IMR-90 (cell line): ENCODE measurements at regions not wholly inside any gene's neighbourhood (a gene's known extent, or its start where the extent isn't known, plus 50 kb on each side); places are given as distances from the start of the nearest gene placed in this dataset.

ENCODE experiments used
- ATAC-seq: fragments of 200-7000 bp; cut with Tn5 transposase; 2 replicates; pipeline ENCODE4 v1.9.1; 2020; ENCODE audit warnings: low read depth, mild to moderate bottlenecking, moderate library complexity
- BruUV-seq: library from RNA; stranded (reverse); fragments of 400-500 nt; replicated peaks from 2 replicates; lab custom pipeline; 2021; lab: Mats Ljungman, UMichigan
- CTCF ChIA-PET: fragments of 300-600 bp; formaldehyde crosslinking; extraction: SDS; loops from one replicate; lab custom pipeline; 2021; ENCODE audit warnings: antibody characterized with exemption; lab: Yijun Ruan, JAX
- POLR2A ChIA-PET: fragments of 300-600 bp; sonication (Branson Sonifier 250); formaldehyde crosslinking; loops from one replicate; lab custom pipeline; 2022; ENCODE audit warnings: antibody characterized with exemption; ENCODE audit not compliant: unreplicated experiment; lab: Charles Lee
- DNase-seq: peaks from one replicate; pipeline ENCODE4 v3.0.0; 2013
- H2AFZ ChIP-seq: replicated peaks from 2 replicates; pipeline ENCODE3; 2013; ENCODE audit warnings: low read length, mild to moderate bottlenecking; ENCODE audit not compliant: poor library complexity
- H2AK5ac ChIP-seq: 2 replicates; pipeline ENCODE4 v1.6.1; 2013; ENCODE audit warnings: low read depth, low read length, inconsistent platforms
- H2AK9ac ChIP-seq: replicated peaks from 2 replicates; pipeline ENCODE3; 2013; ENCODE audit warnings: mild to moderate bottlenecking, low read depth, low read length, moderate library complexity; ENCODE audit not compliant: poor library complexity
- H2BK120ac ChIP-seq: 2 replicates; pipeline ENCODE4 v1.6.1; 2013; ENCODE audit warnings: low read depth, low read length, inconsistent platforms
- H2BK15ac ChIP-seq: 3 replicates; pipeline ENCODE4 v1.6.1; 2013; ENCODE audit warnings: low read depth, low read length, inconsistent platforms
- H2BK20ac ChIP-seq: 2 replicates; pipeline ENCODE4 v1.6.1; 2013; ENCODE audit warnings: low read depth, mild to moderate bottlenecking, inconsistent platforms, low read length, moderate library complexity
- H2BK5ac ChIP-seq: 2 replicates; pipeline ENCODE4 v1.6.1; 2013; ENCODE audit warnings: mild to moderate bottlenecking, low read depth, low read length, inconsistent platforms; ENCODE audit not compliant: poor library complexity, severe bottlenecking
- H3K14ac ChIP-seq: replicated peaks from 2 replicates; pipeline ENCODE4 v1.6.1; 2013; ENCODE audit warnings: low read depth, low read length, inconsistent platforms
- H3K18ac ChIP-seq: 2 replicates; pipeline ENCODE4 v1.6.1; 2013; ENCODE audit warnings: low read depth, low read length, control low read depth
- H3K23ac ChIP-seq: 2 replicates; pipeline ENCODE4 v1.6.1; 2013; ENCODE audit warnings: low read depth, low read length, inconsistent platforms
- H3K27ac ChIP-seq: 2 replicates; pipeline ENCODE4 v1.5.1; 2013; ENCODE audit warnings: mild to moderate bottlenecking, control low read depth, low read length; ENCODE audit not compliant: insufficient read depth
- H3K27me3 ChIP-seq: 2 replicates; pipeline ENCODE4 v1.6.1; 2013; ENCODE audit warnings: low read length; ENCODE audit not compliant: control insufficient read depth, insufficient read depth
- H3K36me3 ChIP-seq: 2 replicates; pipeline ENCODE4 v1.6.1; 2013; ENCODE audit warnings: low read length, mixed read lengths; ENCODE audit not compliant: control insufficient read depth, insufficient read depth
- H3K4ac ChIP-seq: 2 replicates; pipeline ENCODE4 v1.6.1; 2013; ENCODE audit warnings: low read depth, low read length, inconsistent platforms
- H3K4me1 ChIP-seq: 2 replicates; pipeline ENCODE4 v1.6.1; 2013; ENCODE audit warnings: low read length, mixed read lengths; ENCODE audit not compliant: control insufficient read depth, insufficient read depth
- H3K4me2 ChIP-seq: 2 replicates; pipeline ENCODE4 v1.6.1; 2013; ENCODE audit warnings: low read depth, mild to moderate bottlenecking, control low read depth, low read length, moderate library complexity
- H3K4me3 ChIP-seq: 2 replicates; pipeline ENCODE4 v1.5.1; 2013; ENCODE audit warnings: low read depth, mild to moderate bottlenecking, control low read depth, low read length, moderate library complexity; ENCODE audit not compliant: insufficient read depth
- H3K56ac ChIP-seq: 2 replicates; pipeline ENCODE4 v1.6.1; 2013; ENCODE audit warnings: low read length, inconsistent platforms; ENCODE audit not compliant: insufficient read depth; ENCODE audit errors: extremely low read depth
- H3K79me1 ChIP-seq, 2 experiments: 2 replicates each; pipeline ENCODE4 v1.6.1; 2013; ENCODE audit warnings: low read length in 2 of 2, inconsistent platforms in 1 of 2, low read depth in 1 of 2
- H3K9ac ChIP-seq: 2 replicates; pipeline ENCODE4 v1.6.1; 2013; ENCODE audit warnings: low read depth, low read length, control low read depth
- H3K9me1 ChIP-seq: 2 replicates; pipeline ENCODE4 v1.6.1; 2013; ENCODE audit warnings: low read length, inconsistent platforms; ENCODE audit not compliant: insufficient read depth
- H3K9me3 ChIP-seq: 2 replicates; pipeline ENCODE4 v1.6.1; 2013; ENCODE audit warnings: low read length; ENCODE audit not compliant: control insufficient read depth, insufficient read depth
- H4K20me1 ChIP-seq: 2 replicates; pipeline ENCODE4 v1.6.1; 2013; ENCODE audit warnings: low read length, inconsistent platforms; ENCODE audit not compliant: insufficient read depth
- H4K5ac ChIP-seq: 2 replicates; pipeline ENCODE4 v1.6.1; 2013; ENCODE audit warnings: mild to moderate bottlenecking, low read depth, low read length, control low read depth
- H4K8ac ChIP-seq, 2 experiments: 2 replicates each; pipeline ENCODE4 v1.6.1; 2013; ENCODE audit warnings: low read depth in 2 of 2, low read length in 2 of 2, control low read depth in 1 of 2, inconsistent platforms in 1 of 2
- H4K91ac ChIP-seq: 2 replicates; pipeline ENCODE4 v1.6.1; 2013; ENCODE audit warnings: low read depth, low read length, inconsistent platforms; ENCODE audit not compliant: insufficient read depth
- BHLHE40 ChIP-seq: fragments of 150-350 bp; IDR thresholded peaks from 2 replicates; pipeline ENCODE4 v1.6.1; 2016; ENCODE audit warnings: mild to moderate bottlenecking, low read depth, low read length
- CEBPB ChIP-seq: IDR thresholded peaks from 2 replicates; pipeline ENCODE4 v1.6.1; 2012; ENCODE audit warnings: low read depth, low read length, improper control_type of control experiment
- CHD1 ChIP-seq: IDR thresholded peaks from 2 replicates; pipeline ENCODE4 v1.6.1; 2012; ENCODE audit warnings: low read depth, low read length, improper control_type of control experiment
- CTCF ChIP-seq: conservative IDR thresholded peaks from 2 replicates; pipeline ENCODE4 v1.5.1; 2012; ENCODE audit warnings: mild to moderate bottlenecking, low read depth, low read length, improper control_type of control experiment
- ELK1 ChIP-seq: fragments of 150-350 bp; IDR thresholded peaks from 2 replicates; pipeline ENCODE4 v1.6.1; 2016; ENCODE audit warnings: low read depth, mild to moderate bottlenecking, low read length, moderate library complexity, borderline replicate concordance
- FOS ChIP-seq: fragments of 150-350 bp; IDR thresholded peaks from 2 replicates; pipeline ENCODE4 v1.6.1; 2016; ENCODE audit warnings: low read depth, low read length
- MAFK ChIP-seq: IDR thresholded peaks from 2 replicates; pipeline ENCODE4 v1.6.1; 2012; ENCODE audit warnings: low read depth, low read length, improper control_type of control experiment
- MAZ ChIP-seq: IDR thresholded peaks from 2 replicates; pipeline ENCODE4 v1.6.1; 2012; ENCODE audit warnings: low read depth, mild to moderate bottlenecking, low read length, improper control_type of control experiment, moderate library complexity, borderline replicate concordance
- NFE2L2 ChIP-seq: fragments of 150-350 bp; IDR thresholded peaks from 2 replicates; pipeline ENCODE4 v1.6.1; 2016; ENCODE audit warnings: low read depth, mild to moderate bottlenecking, low read length
- POLR2A ChIP-seq: IDR thresholded peaks from 2 replicates; pipeline ENCODE4 v1.6.1; 2012; ENCODE audit warnings: mild to moderate bottlenecking, low read depth, low read length
- RAD21 ChIP-seq: IDR thresholded peaks from 2 replicates; pipeline ENCODE4 v1.6.1; 2012; ENCODE audit warnings: low read length, improper control_type of control experiment
- RCOR1 ChIP-seq: IDR thresholded peaks from 2 replicates; pipeline ENCODE4 v1.6.1; 2012; ENCODE audit warnings: mild to moderate bottlenecking, low read length, improper control_type of control experiment; ENCODE audit not compliant: insufficient replicate concordance
- RFX5 ChIP-seq: IDR thresholded peaks from 2 replicates; pipeline ENCODE4 v1.8.0; 2012; ENCODE audit warnings: low read depth, mild to moderate bottlenecking, low read length, moderate library complexity
- SMC3 ChIP-seq: fragments of 150-350 bp; IDR thresholded peaks from 2 replicates; pipeline ENCODE4 v1.6.1; 2016; ENCODE audit warnings: low read depth, mild to moderate bottlenecking, antibody characterized with exemption, low read length, moderate library complexity
- USF2 ChIP-seq: fragments of 150-350 bp; IDR thresholded peaks from 2 replicates; pipeline ENCODE4 v1.6.1; 2017; ENCODE audit warnings: mild to moderate bottlenecking, antibody characterized with exemption, low read length, low read depth
- dilution Hi-C: fragments of 300-500 bp; cut with HindIII; formaldehyde crosslinking; loops from one replicate; pipeline ENCODE4 v1.14.3; 2018; ENCODE audit warnings: low sequenced_read_pairs; ENCODE audit not compliant: unreplicated experiment
- in situ Hi-C: fragments of 300-500 bp; cut with MboI; formaldehyde crosslinking; loops from 3 replicates; pipeline ENCODE4 v1.14.3; 2019; ENCODE audit warnings: low sequenced_read_pairs, inconsistent platforms, mixed read lengths
- intact Hi-C: fragments of 100-400 bp; cut with micrococcal nuclease; formaldehyde crosslinking; loops from 2 replicates; pipeline ENCODE4 v1.10.0; 2022

GRCh38 chr1:72837781-72838180, 555.4 kb upstream of the NEGR1 start:
- no peak overlapping the region for H2BK120ac ChIP-seq

More at GRCh38 chr1:72837781-72838180, 555.4 kb upstream of the NEGR1 start:
- BruUV-seq = no TSS peak
- H3K14ac ChIP-seq = no peak overlapping the region
- H3K4me3 ChIP-seq = no peak overlapping the region
- DNase-seq = no peak
- ATAC-seq = no peak
- no peak overlapping the region for H2BK15ac ChIP-seq
- no peak overlapping the region for H2AFZ ChIP-seq
- H2BK5ac ChIP-seq = no peak overlapping the region
- no peak overlapping the region for H2AK9ac ChIP-seq
- ChIA-PET CTCF (interaction anchor here (1.0 kb wide), 1 partner anchor 41 kb away, joined by 3 read pairs; no protein-coding TSS in a partner anchor), POLR2A (no interaction called here)
- no peaks in the 10 kb centered on the region for H3K36me3 ChIP-seq
- H3K27me3 ChIP-seq = no peaks in the 10 kb centered on the region
- no peak overlapping the region for H3K4ac ChIP-seq
- H4K91ac ChIP-seq = no peak overlapping the region
- no peak overlapping the region for H3K4me2 ChIP-seq
- no peaks in the 10 kb centered on the region for H3K79me1 ChIP-seq
- no peaks in the 10 kb centered on the region for H3K9me1 ChIP-seq
- no peak overlapping the region for H3K23ac ChIP-seq
- no peak overlapping the region for H3K9ac ChIP-seq
- dilution Hi-C loops (no loop called here), in situ Hi-C loops (no loop called here), intact Hi-C loops (no loop called here)
- no peak overlapping the region for H3K56ac ChIP-seq
- H3K4me1 ChIP-seq = no peaks in the 10 kb centered on the region
- H3K9me3 ChIP-seq = no peaks in the 10 kb centered on the region
- no peak overlapping the region for H4K8ac ChIP-seq
- no peak overlapping the region for H3K18ac ChIP-seq
- no peak overlapping the region for H2BK20ac ChIP-seq
- no peak overlapping the region for H2AK5ac ChIP-seq
- no peak overlapping the region for H3K27ac ChIP-seq
- TF ChIP-seq USF2 (no peak), RAD21 (no peak), FOS (no peak), MAFK (no peak), RFX5 (no peak), RCOR1 (no peak), CHD1 (no peak), BHLHE40 (no peak), POLR2A (no peak), CEBPB (no peak), MAZ (no peak), SMC3 (no peak), ELK1 (no peak), NFE2L2 (no peak), CTCF (no peak)
- no peak overlapping the region for H4K5ac ChIP-seq
- no peaks in the 10 kb centered on the region for H4K20me1 ChIP-seq
